BJ (cell line): ENCODE measurements at regions not wholly inside any gene's neighbourhood (a gene's known extent, or its start where the extent isn't known, plus 50 kb on each side); places are given as distances from the start of the nearest gene placed in this dataset.

Experiments used
- CTCF ChIA-PET: fragments of 350-600 bp; formaldehyde crosslinking; extraction: SDS; loops from one replicate; lab custom pipeline; 2021; ENCODE audit warnings: antibody characterized with exemption, inconsistent platforms; lab: Yijun Ruan, JAX
- POLR2A ChIA-PET: fragments of 300-600 bp; sonication (Branson Sonifier 250); formaldehyde crosslinking; extraction: SDS; loops from one replicate; lab custom pipeline; 2021; ENCODE audit warnings: antibody characterized with exemption; lab: Charles Lee
- DNase-seq: peaks from one replicate; pipeline ENCODE4 v3.0.0-alpha.2; 2011; ENCODE audit warnings: low read depth
- H3K27me3 ChIP-seq: 2 replicates; pipeline ENCODE4 v1.6.0; 2011; ENCODE audit warnings: low read length; ENCODE audit not compliant: control insufficient read depth, insufficient read depth
- H3K36me3 ChIP-seq: 2 replicates; pipeline ENCODE4 v1.5.1; 2011; ENCODE audit warnings: low read length; ENCODE audit not compliant: control insufficient read depth, insufficient read depth
- H3K4me3 ChIP-seq: 2 replicates; pipeline ENCODE4 v1.5.1; 2011; ENCODE audit warnings: low read depth, mild to moderate bottlenecking, control low read depth, low read length
- TF ChIP-seq, protein P1 (sequence below): IDR thresholded peaks from 2 replicates; pipeline ENCODE4 v1.5.1; 2011; ENCODE audit warnings: low read depth, mild to moderate bottlenecking, control low read depth, inconsistent platforms, low read length, moderate library complexity; ENCODE audit not compliant: insufficient read depth

DNA sequence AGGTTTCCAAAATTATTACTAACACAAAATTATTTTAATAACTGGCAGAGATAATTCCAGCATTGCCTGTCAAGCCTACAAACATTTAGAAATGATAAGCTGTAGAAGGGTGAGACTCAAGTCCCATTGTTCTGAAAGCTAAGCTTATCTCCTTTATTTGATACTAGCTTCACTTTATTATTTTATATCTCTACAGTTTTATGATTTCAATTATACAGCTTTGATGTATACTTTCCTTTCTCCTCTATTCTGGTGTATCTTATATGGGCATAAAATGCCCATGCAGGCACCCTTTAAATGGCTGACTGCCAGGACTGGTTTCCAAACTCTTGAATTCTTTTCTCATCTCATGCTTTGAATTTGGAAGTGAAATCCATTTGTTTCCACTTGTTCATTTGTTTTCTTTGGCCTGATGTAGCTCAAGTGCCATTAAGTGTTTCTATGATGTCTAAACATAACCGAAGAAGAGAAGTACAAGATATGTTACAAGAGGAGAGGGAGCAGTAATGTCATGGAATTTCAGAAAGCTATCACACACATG, 372.1 kb upstream of the ARHGEF26 start:
- POLR2A ChIA-PET, result no interaction called here
- H3K27me3 ChIP-seq, result no peaks in the 10 kb centered on the region
- H3K4me3 ChIP-seq, result no peak overlapping the region
- DNase-seq, result no peak
- H3K36me3 ChIP-seq, result no peaks in the 10 kb centered on the region
- CTCF ChIA-PET, result interaction anchor here (0.6 to 1.8 kb wide), 2 partner anchors 14 to 20 kb away, joined by 3 to 4 read pairs; no protein-coding TSS in a partner anchor
- TF ChIP-seq, protein P1, sequence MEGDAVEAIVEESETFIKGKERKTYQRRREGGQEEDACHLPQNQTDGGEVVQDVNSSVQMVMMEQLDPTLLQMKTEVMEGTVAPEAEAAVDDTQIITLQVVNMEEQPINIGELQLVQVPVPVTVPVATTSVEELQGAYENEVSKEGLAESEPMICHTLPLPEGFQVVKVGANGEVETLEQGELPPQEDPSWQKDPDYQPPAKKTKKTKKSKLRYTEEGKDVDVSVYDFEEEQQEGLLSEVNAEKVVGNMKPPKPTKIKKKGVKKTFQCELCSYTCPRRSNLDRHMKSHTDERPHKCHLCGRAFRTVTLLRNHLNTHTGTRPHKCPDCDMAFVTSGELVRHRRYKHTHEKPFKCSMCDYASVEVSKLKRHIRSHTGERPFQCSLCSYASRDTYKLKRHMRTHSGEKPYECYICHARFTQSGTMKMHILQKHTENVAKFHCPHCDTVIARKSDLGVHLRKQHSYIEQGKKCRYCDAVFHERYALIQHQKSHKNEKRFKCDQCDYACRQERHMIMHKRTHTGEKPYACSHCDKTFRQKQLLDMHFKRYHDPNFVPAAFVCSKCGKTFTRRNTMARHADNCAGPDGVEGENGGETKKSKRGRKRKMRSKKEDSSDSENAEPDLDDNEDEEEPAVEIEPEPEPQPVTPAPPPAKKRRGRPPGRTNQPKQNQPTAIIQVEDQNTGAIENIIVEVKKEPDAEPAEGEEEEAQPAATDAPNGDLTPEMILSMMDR, result no peak

DNA sequence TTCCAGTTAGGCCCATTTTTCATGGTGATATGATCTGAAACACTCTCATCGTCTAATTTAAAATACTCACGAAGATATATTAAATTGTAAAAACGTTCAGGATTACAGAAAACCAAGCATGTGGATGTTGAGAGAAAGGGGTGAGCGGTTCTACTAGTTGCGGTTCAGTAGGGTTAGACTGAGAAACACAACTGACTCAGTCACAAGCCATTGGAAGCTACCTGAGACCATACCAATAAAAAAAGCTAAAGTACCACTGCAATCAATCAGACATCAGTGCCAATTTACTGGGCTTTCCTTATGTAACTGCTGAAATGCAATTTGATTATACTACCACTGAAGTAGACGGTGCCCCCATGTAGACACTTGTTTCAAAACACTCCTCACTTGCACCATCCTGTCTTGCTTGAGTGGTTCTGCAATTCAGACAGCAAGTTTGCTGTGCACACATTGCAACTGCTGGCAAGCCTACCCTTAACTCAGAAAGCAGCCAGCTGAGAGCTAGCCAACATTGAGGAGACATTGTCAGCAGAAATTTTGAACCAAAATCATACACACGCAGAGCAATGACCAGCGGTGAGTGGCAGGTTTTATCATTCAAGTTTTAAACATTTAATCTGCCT, 368.7 kb upstream of the ARHGEF26 start:
- H3K36me3 ChIP-seq, result no peaks in the 10 kb centered on the region
- H3K27me3 ChIP-seq, result no peaks in the 10 kb centered on the region
- TF ChIP-seq, protein P1, result no peak
- ChIA-PET POLR2A (no interaction called here), CTCF (no interaction called here)
- H3K4me3 ChIP-seq, result no peak overlapping the region
- no peak for DNase-seq

DNA sequence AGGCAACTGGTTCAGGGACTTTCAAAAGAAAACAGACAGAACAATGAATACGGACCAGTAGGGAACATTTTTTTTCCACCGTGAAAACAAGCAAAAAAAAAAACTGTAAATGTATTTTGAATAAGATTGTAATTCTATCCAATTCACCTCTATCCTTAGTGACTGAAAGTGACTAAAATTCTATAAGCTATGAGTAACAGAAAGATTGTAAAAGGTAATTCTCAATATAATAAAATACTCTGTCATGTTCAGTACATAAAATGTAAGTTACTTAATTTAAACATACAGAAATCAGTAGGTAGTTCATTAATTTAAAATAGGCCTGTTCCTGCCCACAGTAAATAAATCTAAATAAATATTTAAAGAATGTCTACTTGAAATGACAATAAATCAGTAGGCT, 368.2 kb upstream of the ARHGEF26 start:
- ChIA-PET CTCF (interaction anchor here (0.7 kb wide), 1 partner anchor 31 kb away, joined by 3 read pairs; no protein-coding TSS in a partner anchor), POLR2A (interaction anchor here (0.6 kb wide), 1 partner anchor 19 kb away, joined by 3 read pairs; no protein-coding TSS in a partner anchor)
- TF ChIP-seq, protein P1, result no peak
- no peak for DNase-seq
- Histone ChIP-seq H3K36me3 (no peaks in the 10 kb centered on the region), H3K27me3 (no peaks in the 10 kb centered on the region), H3K4me3 (no peak overlapping the region)

DNA sequence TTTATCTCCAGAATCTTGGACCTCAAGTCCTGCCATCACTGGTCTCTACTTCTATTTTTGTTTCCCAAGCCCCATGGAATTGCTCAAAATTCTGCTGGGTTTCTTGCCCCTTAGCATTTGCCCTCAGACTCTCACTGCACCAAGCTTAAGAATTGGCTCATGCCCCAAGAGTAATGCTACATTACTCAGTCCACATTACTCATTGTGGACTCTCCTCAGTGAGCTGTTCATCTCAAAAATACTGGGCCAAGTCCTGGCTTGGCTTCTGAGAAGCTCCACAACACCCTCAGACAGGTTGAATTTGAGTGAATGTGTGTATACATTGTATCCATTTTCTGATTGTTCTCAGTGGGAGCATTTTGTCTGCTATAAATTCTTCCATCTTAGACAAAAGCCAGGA, 364.4 kb upstream of the ARHGEF26 start:
- no peaks in the 10 kb centered on the region for H3K36me3 ChIP-seq
- DNase-seq, result no peak
- TF ChIP-seq, protein P1, result no peak
- no peak overlapping the region for H3K4me3 ChIP-seq
- no peaks in the 10 kb centered on the region for H3K27me3 ChIP-seq
- ChIA-PET POLR2A (no interaction called here), CTCF (interaction anchor here (1.0 to 1.2 kb wide), 2 partner anchors 11 to 13 kb away, joined by 3 read pairs; no protein-coding TSS in a partner anchor)

DNA sequence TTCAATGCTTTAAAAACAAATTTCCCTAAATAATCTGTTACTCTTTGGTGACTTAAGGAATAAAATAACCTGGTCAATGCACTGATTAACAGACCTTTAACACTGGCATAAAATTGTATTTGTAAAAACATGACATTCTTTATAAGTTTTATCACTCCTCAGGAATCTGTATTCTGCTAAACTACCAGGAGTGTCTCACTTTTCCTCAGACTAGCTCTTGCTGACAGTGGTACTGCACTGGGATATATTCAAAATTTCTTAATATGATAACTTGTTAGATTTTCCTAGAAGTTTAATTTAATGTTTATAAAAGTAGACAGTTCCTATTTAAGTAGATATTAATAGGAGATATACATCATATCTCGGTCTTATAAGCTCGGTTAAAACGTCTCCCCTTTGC, 363.4 kb upstream of the ARHGEF26 start:
- TF ChIP-seq, protein P1, result no peak
- ChIA-PET POLR2A (interaction anchor here (0.5 kb wide), 1 partner anchor 560 kb away, joined by 3 read pairs; no protein-coding TSS in a partner anchor), CTCF (interaction anchor here (0.6 to 1.2 kb wide), 2 partner anchors 12 to 706 kb away, joined by 3 read pairs; no protein-coding TSS in a partner anchor)
- H3K4me3 ChIP-seq, result no peak overlapping the region
- no peak for DNase-seq
- H3K27me3 ChIP-seq, result no peaks in the 10 kb centered on the region
- H3K36me3 ChIP-seq, result no peaks in the 10 kb centered on the region
